HL-60 (cell line): ENCODE measurements at regions not wholly inside any gene's neighbourhood (a gene's known extent, or its start where the extent isn't known, plus 50 kb on each side); places are given as distances from the start of the nearest gene placed in this dataset.

Experiments
- POLR2AphosphoS5 ChIP-seq: IDR thresholded peaks from 2 replicates; pipeline ENCODE4 v1.6.1; 2012; ENCODE audit warnings: low read depth
- TF ChIP-seq, protein P1 (sequence below): IDR thresholded peaks from one replicate; pipeline ENCODE4 v1.5.1; 2011; ENCODE audit warnings: low read length, control low read depth, inconsistent platforms; ENCODE audit not compliant: insufficient read depth

DNA sequence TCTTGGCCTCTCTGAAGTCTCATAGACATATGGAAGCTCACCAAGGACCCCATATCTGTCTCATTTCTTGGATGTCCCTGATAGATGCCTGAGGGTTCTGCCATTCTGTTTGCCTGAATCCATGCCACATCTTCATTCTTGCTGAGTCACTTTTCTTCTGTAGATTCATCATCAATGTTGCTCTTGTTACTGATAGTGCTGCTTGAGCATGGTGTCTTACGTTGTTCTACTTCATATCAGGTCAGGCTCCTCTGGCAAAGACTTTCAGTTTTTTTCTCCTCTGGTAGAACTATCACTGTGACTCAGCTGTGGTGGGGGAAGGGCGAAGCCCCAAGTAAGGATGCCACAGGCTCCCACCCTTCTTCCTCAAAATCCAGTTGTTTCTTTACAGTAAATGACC lies 885.2 kb downstream of the DCDC2C start:
- TF ChIP-seq, protein P1, sequence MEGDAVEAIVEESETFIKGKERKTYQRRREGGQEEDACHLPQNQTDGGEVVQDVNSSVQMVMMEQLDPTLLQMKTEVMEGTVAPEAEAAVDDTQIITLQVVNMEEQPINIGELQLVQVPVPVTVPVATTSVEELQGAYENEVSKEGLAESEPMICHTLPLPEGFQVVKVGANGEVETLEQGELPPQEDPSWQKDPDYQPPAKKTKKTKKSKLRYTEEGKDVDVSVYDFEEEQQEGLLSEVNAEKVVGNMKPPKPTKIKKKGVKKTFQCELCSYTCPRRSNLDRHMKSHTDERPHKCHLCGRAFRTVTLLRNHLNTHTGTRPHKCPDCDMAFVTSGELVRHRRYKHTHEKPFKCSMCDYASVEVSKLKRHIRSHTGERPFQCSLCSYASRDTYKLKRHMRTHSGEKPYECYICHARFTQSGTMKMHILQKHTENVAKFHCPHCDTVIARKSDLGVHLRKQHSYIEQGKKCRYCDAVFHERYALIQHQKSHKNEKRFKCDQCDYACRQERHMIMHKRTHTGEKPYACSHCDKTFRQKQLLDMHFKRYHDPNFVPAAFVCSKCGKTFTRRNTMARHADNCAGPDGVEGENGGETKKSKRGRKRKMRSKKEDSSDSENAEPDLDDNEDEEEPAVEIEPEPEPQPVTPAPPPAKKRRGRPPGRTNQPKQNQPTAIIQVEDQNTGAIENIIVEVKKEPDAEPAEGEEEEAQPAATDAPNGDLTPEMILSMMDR = no peak
- TF ChIP-seq POLR2AphosphoS5 = no peak
